H1 (cell line): ENCODE measurements at regions not wholly inside any gene's neighbourhood (a gene's known extent, or its start where the extent isn't known, plus 50 kb on each side); places are given as distances from the start of the nearest gene placed in this dataset.

Experiments used
- ASH2L ChIP-seq: fragments of 200-600, 300-600 bp; sonication (generic); IDR thresholded peaks from one replicate; pipeline ENCODE4 v1.7.1; 2017; ENCODE audit warnings: low read length
- CHD2 ChIP-seq: IDR thresholded peaks from 2 replicates; pipeline ENCODE4 v1.6.1; 2012; ENCODE audit warnings: low read length, improper control_type of control experiment
- CREB1 ChIP-seq: IDR thresholded peaks from 2 replicates; pipeline ENCODE4 v1.6.1; 2012; ENCODE audit warnings: inconsistent platforms
- HDAC2 ChIP-seq, 2 experiments: fragments of 300-600 bp in 1 of 2; sonication (generic) in 1 of 2; IDR thresholded peaks; 2 replicates each; pipeline ENCODE4 v1.6.1; 2011 to 2012; ENCODE audit warnings: low read depth in 2 of 2, low read length in 2 of 2, mild to moderate bottlenecking in 2 of 2, moderate library complexity in 2 of 2, borderline replicate concordance in 1 of 2, inconsistent platforms in 1 of 2
- JUND ChIP-seq: IDR thresholded peaks from 2 replicates; pipeline ENCODE4 v1.6.1; 2011; ENCODE audit warnings: mild to moderate bottlenecking, improper control_type of control experiment, low read length
- PHF8 ChIP-seq: fragments of 200-600 bp; sonication (generic); conservative IDR thresholded peaks from 2 replicates; pipeline ENCODE4 v1.7.1; 2012; ENCODE audit warnings: low read depth, mild to moderate bottlenecking, inconsistent platforms, low read length, moderate library complexity
- POLR2AphosphoS5 ChIP-seq: IDR thresholded peaks from 2 replicates; pipeline ENCODE4 v1.6.1; 2011; ENCODE audit warnings: low read depth, low read length
- RFX5 ChIP-seq: IDR thresholded peaks from 2 replicates; pipeline ENCODE4 v1.6.1; 2011; ENCODE audit warnings: low read depth, low read length, improper control_type of control experiment, borderline replicate concordance
- SUZ12 ChIP-seq: fragments of 200-600 bp; sonication (generic); IDR thresholded peaks from 2 replicates; pipeline ENCODE4 v1.6.1; 2012; ENCODE audit warnings: mild to moderate bottlenecking, inconsistent platforms, low read length, moderate library complexity, mixed read lengths
- ZNF274 ChIP-seq: IDR thresholded peaks from 2 replicates; pipeline ENCODE4 v1.7.0; 2012; ENCODE audit warnings: low read length, borderline replicate concordance; ENCODE audit errors: extremely low read depth
- TF ChIP-seq, protein P1 (sequence below): fragments of 300-600 bp; sonication (generic); IDR thresholded peaks from 2 replicates; pipeline ENCODE4 v1.7.1; 2012; ENCODE audit warnings: low read length, moderate library complexity, mild to moderate bottlenecking, inconsistent platforms; ENCODE audit not compliant: insufficient replicate concordance

DNA sequence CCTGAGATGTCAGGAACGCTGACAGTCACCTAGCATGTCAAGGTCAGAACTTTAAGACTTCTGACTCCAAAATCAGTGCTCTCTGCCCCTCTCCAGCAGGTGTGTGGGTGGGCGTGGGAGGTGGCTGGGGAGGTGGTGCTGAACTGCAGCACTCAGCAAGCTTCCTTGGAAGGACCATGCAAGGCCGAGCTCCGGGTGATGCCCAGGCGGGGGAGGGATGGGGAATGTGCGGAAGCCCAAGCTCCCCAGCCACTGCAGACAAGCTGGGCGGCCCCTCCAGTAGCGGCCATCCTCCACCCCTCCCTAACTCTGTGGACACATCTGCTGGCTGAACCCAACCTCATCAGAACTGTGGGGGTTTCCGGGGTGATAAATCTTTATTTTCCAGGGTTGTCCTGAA, 296.6 kb downstream of the TLE3 start (continued):
- TF ChIP-seq, protein P1, sequence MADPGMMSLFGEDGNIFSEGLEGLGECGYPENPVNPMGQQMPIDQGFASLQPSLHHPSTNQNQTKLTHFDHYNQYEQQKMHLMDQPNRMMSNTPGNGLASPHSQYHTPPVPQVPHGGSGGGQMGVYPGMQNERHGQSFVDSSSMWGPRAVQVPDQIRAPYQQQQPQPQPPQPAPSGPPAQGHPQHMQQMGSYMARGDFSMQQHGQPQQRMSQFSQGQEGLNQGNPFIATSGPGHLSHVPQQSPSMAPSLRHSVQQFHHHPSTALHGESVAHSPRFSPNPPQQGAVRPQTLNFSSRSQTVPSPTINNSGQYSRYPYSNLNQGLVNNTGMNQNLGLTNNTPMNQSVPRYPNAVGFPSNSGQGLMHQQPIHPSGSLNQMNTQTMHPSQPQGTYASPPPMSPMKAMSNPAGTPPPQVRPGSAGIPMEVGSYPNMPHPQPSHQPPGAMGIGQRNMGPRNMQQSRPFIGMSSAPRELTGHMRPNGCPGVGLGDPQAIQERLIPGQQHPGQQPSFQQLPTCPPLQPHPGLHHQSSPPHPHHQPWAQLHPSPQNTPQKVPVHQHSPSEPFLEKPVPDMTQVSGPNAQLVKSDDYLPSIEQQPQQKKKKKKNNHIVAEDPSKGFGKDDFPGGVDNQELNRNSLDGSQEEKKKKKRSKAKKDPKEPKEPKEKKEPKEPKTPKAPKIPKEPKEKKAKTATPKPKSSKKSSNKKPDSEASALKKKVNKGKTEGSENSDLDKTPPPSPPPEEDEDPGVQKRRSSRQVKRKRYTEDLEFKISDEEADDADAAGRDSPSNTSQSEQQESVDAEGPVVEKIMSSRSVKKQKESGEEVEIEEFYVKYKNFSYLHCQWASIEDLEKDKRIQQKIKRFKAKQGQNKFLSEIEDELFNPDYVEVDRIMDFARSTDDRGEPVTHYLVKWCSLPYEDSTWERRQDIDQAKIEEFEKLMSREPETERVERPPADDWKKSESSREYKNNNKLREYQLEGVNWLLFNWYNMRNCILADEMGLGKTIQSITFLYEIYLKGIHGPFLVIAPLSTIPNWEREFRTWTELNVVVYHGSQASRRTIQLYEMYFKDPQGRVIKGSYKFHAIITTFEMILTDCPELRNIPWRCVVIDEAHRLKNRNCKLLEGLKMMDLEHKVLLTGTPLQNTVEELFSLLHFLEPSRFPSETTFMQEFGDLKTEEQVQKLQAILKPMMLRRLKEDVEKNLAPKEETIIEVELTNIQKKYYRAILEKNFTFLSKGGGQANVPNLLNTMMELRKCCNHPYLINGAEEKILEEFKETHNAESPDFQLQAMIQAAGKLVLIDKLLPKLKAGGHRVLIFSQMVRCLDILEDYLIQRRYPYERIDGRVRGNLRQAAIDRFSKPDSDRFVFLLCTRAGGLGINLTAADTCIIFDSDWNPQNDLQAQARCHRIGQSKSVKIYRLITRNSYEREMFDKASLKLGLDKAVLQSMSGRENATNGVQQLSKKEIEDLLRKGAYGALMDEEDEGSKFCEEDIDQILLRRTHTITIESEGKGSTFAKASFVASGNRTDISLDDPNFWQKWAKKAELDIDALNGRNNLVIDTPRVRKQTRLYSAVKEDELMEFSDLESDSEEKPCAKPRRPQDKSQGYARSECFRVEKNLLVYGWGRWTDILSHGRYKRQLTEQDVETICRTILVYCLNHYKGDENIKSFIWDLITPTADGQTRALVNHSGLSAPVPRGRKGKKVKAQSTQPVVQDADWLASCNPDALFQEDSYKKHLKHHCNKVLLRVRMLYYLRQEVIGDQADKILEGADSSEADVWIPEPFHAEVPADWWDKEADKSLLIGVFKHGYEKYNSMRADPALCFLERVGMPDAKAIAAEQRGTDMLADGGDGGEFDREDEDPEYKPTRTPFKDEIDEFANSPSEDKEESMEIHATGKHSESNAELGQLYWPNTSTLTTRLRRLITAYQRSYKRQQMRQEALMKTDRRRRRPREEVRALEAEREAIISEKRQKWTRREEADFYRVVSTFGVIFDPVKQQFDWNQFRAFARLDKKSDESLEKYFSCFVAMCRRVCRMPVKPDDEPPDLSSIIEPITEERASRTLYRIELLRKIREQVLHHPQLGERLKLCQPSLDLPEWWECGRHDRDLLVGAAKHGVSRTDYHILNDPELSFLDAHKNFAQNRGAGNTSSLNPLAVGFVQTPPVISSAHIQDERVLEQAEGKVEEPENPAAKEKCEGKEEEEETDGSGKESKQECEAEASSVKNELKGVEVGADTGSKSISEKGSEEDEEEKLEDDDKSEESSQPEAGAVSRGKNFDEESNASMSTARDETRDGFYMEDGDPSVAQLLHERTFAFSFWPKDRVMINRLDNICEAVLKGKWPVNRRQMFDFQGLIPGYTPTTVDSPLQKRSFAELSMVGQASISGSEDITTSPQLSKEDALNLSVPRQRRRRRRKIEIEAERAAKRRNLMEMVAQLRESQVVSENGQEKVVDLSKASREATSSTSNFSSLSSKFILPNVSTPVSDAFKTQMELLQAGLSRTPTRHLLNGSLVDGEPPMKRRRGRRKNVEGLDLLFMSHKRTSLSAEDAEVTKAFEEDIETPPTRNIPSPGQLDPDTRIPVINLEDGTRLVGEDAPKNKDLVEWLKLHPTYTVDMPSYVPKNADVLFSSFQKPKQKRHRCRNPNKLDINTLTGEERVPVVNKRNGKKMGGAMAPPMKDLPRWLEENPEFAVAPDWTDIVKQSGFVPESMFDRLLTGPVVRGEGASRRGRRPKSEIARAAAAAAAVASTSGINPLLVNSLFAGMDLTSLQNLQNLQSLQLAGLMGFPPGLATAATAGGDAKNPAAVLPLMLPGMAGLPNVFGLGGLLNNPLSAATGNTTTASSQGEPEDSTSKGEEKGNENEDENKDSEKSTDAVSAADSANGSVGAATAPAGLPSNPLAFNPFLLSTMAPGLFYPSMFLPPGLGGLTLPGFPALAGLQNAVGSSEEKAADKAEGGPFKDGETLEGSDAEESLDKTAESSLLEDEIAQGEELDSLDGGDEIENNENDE = no peak
- TF ChIP-seq RFX5 (no peak), POLR2AphosphoS5 (no peak), ASH2L (no peak), CHD2 (no peak), ZNF274 (no peak), HDAC2 (IDR thresholded peaks at IDR 0.05; ENCODE audit: borderline replicate concordance in 1 of 2, low read depth in 2 of 2, low read length in 2 of 2) (no peak), SUZ12 (no peak), JUND (no peak), CREB1 (no peak), PHF8 (no peak)
